Breast epithelium (tissue), 3 donors: ENCODE measurements at regions not wholly inside any gene's neighbourhood (a gene's known extent, or its start where the extent isn't known, plus 50 kb on each side); places are given as distances from the start of the nearest gene placed in this dataset.

Experiments used
- POLR2A ChIP-seq: fragments of 450-650 bp; IDR thresholded peaks from one replicate; pipeline ENCODE4 v1.6.1; 2016; ENCODE audit warnings: antibody characterized with exemption, mild to moderate bottlenecking, moderate library complexity
- POLR2AphosphoS5 ChIP-seq, 3 donors: sonication (generic); formaldehyde crosslinking; IDR thresholded peaks; one replicate each; pipeline ENCODE4 v1.6.1; 2017; ENCODE audit warnings: antibody characterized with exemption in 3 of 3
- TF ChIP-seq, protein P1 (sequence below), 3 donors: fragments of 450-650 bp; IDR thresholded peaks; one replicate each; pipeline ENCODE4 v1.5.1; 2016 to 2017; ENCODE audit warnings: antibody characterized with exemption in 3 of 3, mild to moderate bottlenecking in 3 of 3, moderate library complexity in 3 of 3

DNA sequence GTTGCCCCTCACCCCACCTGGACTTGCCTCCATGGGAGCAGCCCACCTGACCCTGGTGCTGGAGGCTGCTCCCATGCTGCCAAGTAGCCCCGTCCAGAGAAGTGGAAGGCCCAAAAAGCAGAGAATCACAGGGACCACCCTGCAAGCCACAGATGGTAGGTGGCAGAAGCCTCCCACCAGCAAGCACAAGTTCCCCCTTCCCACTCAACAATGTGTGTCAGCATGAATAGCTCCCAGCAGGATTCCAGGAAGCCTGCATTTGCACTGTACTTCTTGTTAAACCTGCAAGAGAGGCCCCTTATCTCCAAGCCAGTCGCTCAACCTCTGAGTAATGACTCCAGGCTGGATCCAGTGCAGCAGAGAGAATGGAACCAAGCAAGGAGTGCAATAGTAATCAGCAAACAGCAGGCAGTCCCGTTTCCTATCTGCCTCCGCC, 180.8 kb upstream of the CST7 start:
- TF ChIP-seq POLR2AphosphoS5 (IDR thresholded peaks at IDR 0.05) = no peak
- TF ChIP-seq, protein P1, sequence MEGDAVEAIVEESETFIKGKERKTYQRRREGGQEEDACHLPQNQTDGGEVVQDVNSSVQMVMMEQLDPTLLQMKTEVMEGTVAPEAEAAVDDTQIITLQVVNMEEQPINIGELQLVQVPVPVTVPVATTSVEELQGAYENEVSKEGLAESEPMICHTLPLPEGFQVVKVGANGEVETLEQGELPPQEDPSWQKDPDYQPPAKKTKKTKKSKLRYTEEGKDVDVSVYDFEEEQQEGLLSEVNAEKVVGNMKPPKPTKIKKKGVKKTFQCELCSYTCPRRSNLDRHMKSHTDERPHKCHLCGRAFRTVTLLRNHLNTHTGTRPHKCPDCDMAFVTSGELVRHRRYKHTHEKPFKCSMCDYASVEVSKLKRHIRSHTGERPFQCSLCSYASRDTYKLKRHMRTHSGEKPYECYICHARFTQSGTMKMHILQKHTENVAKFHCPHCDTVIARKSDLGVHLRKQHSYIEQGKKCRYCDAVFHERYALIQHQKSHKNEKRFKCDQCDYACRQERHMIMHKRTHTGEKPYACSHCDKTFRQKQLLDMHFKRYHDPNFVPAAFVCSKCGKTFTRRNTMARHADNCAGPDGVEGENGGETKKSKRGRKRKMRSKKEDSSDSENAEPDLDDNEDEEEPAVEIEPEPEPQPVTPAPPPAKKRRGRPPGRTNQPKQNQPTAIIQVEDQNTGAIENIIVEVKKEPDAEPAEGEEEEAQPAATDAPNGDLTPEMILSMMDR (IDR thresholded peaks at IDR 0.05) = no peak
- no peak for TF ChIP-seq POLR2A
